Type B pancreatic cell (in vitro differentiated cells): ENCODE measurements at regions not wholly inside any gene's neighbourhood (a gene's known extent, or its start where the extent isn't known, plus 50 kb on each side); places are given as distances from the start of the nearest gene placed in this dataset.
"Not testable (repeated sequence)": the region's sequence is repeated elsewhere in the genome, so short reads cannot be mapped to it uniquely, and the experiment has no call there.

Source experiments
- DNase-seq: peaks from one replicate; pipeline ENCODE4 v3.0.0; 2021; ENCODE audit warnings: mixed read lengths; ENCODE audit not compliant: unreplicated experiment; ENCODE audit errors: extremely low spot score
- H3K27ac Mint-ChIP-seq: 2 replicates; pipeline ENCODE4 v1.8.0; 2021; ENCODE audit warnings: mild to moderate bottlenecking, mixed read lengths
- H3K27me3 Mint-ChIP-seq: 2 replicates; pipeline ENCODE4 v1.8.0; 2021; ENCODE audit warnings: mixed read lengths
- H3K36me3 Mint-ChIP-seq: 2 replicates; pipeline ENCODE4 v1.8.0; 2021; ENCODE audit warnings: mixed read lengths
- H3K4me1 Mint-ChIP-seq: one replicate; pipeline ENCODE4 v1.8.0; 2021; ENCODE audit warnings: mixed read lengths; ENCODE audit not compliant: unreplicated experiment
- H3K4me3 Mint-ChIP-seq: 2 replicates; pipeline ENCODE4 v1.8.0; 2021; ENCODE audit warnings: mild to moderate bottlenecking, mixed read lengths
- H3K9me3 Mint-ChIP-seq: 2 replicates; pipeline ENCODE4 v1.8.0; 2021; ENCODE audit warnings: mixed read lengths
- CTCF ChIP-seq: fragments of 200-600 bp; sonication (generic); conservative IDR thresholded peaks from 2 replicates; pipeline ENCODE4 v1.5.0; 2021; ENCODE audit warnings: antibody characterized with exemption, mild to moderate bottlenecking

DNA sequence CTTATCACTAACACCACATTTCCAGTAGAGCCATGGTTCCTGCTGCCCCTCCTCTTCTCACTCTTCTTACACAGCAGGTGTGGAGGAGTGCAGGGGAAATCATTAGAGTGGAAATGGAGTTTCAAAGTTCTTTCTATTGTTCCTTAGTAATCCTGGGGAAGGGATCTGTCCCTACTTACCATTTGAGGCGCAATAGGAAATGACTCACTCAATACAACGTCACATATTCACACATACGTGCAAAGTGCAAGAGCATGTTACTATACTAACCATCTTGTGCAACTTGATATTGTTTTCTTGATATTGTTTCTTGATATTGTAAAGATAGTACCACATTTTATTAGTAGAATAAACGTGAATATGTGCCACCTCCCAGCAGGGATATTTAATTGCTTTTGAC, 1010.2 kb downstream of the DNAJB9 start:
- Mint-ChIP-seq H3K27me3 (no peaks in the 10 kb centered on the region), H3K4me3 (no peak overlapping the region), H3K4me1 (no peaks in the 10 kb centered on the region), H3K27ac (no peak overlapping the region), H3K36me3 (no peaks in the 10 kb centered on the region), H3K9me3 (no peaks in the 10 kb centered on the region)
- TF ChIP-seq CTCF = no peak
- DNase-seq = no peak

- no peaks in the 10 kb centered on the region for H3K4me1 Mint-ChIP-seq
- no peak for TF ChIP-seq CTCF
These were observed 1012.5 kb downstream of the DNAJB9 start for GRCh38 chr7:109582211-109582610.

DNA sequence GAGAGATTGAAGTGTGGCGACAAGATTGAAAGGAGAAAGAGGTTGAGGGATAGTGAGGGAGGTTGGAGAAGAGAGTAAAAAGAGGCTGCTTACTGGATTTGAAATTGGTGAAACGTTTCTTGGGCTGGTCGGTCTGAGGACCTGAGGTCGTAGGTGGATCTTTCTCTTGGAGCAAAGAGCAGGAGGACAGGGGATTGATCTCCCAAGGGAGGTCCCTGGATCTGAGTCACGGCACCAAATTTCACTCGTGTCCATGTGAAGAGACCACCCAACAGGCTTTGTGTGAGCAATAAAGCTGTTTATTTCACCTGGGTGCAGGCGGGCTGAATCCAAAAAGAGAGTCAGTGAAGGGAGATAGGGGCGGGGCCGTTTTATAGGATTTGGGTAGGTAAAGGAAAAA, 1027.3 kb downstream of the DNAJB9 start:
- not testable (repeated sequence) for H3K9me3 Mint-ChIP-seq, H3K36me3 Mint-ChIP-seq, H3K4me3 Mint-ChIP-seq, H3K27ac Mint-ChIP-seq, DNase-seq, H3K4me1 Mint-ChIP-seq, H3K27me3 Mint-ChIP-seq

More at GRCh38 chr7:109582211-109582610, 1012.5 kb downstream of the DNAJB9 start:
- H3K9me3 Mint-ChIP-seq = peaks cover 6% of the 10 kb centered on the region
- no peak overlapping the region for H3K27ac Mint-ChIP-seq
- no peaks in the 10 kb centered on the region for H3K36me3 Mint-ChIP-seq
- no peak overlapping the region for H3K4me3 Mint-ChIP-seq
- no peaks in the 10 kb centered on the region for H3K27me3 Mint-ChIP-seq
- DNase-seq = no peak

DNA sequence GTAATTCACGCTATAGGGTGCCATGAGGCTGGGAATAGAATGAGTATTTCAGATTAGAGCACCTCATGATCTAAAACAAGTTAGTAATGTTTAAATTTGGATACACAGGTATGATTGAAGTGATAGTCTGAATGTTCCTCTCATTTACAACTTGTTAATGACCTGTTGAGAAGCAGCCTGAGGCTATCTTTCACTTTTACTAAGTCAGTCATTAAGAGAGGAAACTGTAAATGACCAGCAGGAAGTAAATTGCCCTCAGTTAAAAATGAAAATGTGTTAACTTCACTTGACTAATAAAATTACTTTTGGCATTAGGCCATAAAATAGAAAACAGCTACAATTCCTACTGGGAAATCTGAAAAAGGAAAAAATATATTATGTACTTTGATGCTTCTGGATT, 1042.0 kb downstream of the DNAJB9 start:
- H3K27ac Mint-ChIP-seq = no peak overlapping the region
- no peak for DNase-seq

DNA sequence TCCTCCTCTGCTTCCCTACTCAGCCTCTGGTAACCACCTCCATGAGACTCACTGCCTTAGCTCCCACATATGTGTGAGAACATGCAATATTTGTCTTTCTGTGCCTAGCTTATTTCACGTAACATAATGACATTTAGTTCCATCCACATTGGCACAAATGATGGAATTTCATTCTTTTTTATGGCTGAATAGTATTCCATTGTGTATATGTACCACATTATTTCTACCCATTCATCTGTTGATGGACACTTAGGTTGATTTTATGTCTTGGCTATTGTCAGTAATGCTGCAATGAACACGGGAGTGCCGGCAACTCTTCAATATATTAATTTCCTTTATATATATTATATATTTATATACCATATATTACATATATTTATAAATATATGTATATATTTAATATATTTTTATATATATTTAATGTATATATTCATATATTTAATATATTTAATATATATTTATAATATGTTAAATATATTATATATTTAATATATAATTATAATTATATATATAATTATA, 1046.9 kb downstream of the DNAJB9 start:
- no peak for TF ChIP-seq CTCF
- Mint-ChIP-seq H3K4me1 (no peaks in the 10 kb centered on the region), H3K27ac (no peak overlapping the region), H3K9me3 (no peaks in the 10 kb centered on the region), H3K27me3 (no peaks in the 10 kb centered on the region), H3K4me3 (no peak overlapping the region), H3K36me3 (no peaks in the 10 kb centered on the region)
- DNase-seq = no peak

More for the DNA sequence above, 1042.0 kb downstream of the DNAJB9 start:
- H3K27me3 Mint-ChIP-seq = no peaks in the 10 kb centered on the region
- no peaks in the 10 kb centered on the region for H3K9me3 Mint-ChIP-seq
- no peak for TF ChIP-seq CTCF
- no peaks in the 10 kb centered on the region for H3K36me3 Mint-ChIP-seq
- H3K4me1 Mint-ChIP-seq = no peaks in the 10 kb centered on the region
- no peak overlapping the region for H3K4me3 Mint-ChIP-seq

DNA sequence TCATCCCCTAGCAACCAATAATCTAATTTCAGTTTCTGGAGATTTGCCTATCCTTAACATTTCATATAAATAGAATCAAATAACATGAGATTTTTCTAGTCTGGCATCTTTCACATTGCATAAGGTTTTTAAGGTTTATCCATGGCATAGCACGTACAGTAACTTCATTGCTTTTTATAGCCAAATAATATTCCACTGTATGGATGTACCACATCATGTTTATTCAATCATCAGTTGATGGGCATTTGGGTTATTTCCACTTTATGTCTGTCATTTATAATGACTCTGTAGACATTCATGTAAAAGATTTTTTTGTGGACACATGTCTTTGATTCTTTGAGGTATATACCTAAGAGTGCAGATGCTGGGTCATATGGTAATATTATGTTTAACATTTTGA, 1052.6 kb downstream of the DNAJB9 start:
- no peak for TF ChIP-seq CTCF
- no peak overlapping the region for H3K27ac Mint-ChIP-seq
- no peaks in the 10 kb centered on the region for H3K9me3 Mint-ChIP-seq
- H3K36me3 Mint-ChIP-seq = no peaks in the 10 kb centered on the region
- no peaks in the 10 kb centered on the region for H3K27me3 Mint-ChIP-seq
- DNase-seq = no peak
- no peak overlapping the region for H3K4me3 Mint-ChIP-seq
- no peaks in the 10 kb centered on the region for H3K4me1 Mint-ChIP-seq

DNA sequence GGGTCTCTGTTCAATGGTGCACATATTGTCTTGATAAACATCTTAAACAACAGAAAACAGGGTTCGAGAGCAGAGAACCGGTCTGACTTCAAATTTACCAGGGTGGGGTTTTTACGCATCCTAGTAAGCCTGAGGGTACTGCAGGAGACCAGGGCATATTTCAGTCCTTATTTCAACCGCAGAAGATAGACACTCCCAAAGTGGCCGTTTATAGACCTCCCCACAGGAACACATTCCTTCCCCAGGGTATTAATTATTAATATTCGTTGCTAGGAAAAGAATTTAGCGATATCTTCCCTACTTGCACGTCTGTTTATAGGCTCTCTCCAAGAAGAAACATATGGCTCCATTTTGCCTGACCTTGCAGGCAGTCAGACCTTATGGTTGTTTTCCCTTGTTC, 1063.2 kb downstream of the DNAJB9 start:
- H3K9me3 Mint-ChIP-seq = peaks cover 16% of the 10 kb centered on the region
- not testable (repeated sequence) for H3K36me3 Mint-ChIP-seq, DNase-seq, H3K4me3 Mint-ChIP-seq, H3K27ac Mint-ChIP-seq, H3K27me3 Mint-ChIP-seq
- H3K4me1 Mint-ChIP-seq = peaks cover 16% of the 10 kb centered on the region
